ENCODE measurements at regions not wholly inside any gene's neighbourhood (a gene's known extent, or its start where the extent isn't known, plus 50 kb on each side); places are given as distances from the start of the nearest gene placed in this dataset.
A peak's percentile ranks its signal among the peaks of the same experiment; 100 is the strongest.

DNA sequence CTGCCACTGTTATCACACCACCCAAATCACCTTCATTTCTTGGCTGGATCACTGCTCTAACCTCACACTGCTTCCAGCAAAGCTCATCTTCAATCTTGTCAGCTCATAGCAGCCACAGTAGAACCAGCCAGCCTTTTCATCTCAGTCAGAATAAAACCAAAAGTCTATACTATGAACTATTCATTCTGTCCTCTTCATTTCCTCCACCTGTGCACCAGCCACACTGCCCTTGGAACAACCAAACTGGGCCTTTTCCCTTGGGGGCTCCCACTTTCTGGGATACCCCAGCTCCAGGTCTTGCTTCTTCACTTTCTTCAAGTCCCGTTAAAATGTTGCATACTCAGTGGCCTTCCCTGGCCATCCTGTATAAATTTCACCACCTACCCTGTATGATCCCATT is 234.4 kb upstream of the DAAM1 start (continued):
- TF ChIP-seq, protein P1, sequence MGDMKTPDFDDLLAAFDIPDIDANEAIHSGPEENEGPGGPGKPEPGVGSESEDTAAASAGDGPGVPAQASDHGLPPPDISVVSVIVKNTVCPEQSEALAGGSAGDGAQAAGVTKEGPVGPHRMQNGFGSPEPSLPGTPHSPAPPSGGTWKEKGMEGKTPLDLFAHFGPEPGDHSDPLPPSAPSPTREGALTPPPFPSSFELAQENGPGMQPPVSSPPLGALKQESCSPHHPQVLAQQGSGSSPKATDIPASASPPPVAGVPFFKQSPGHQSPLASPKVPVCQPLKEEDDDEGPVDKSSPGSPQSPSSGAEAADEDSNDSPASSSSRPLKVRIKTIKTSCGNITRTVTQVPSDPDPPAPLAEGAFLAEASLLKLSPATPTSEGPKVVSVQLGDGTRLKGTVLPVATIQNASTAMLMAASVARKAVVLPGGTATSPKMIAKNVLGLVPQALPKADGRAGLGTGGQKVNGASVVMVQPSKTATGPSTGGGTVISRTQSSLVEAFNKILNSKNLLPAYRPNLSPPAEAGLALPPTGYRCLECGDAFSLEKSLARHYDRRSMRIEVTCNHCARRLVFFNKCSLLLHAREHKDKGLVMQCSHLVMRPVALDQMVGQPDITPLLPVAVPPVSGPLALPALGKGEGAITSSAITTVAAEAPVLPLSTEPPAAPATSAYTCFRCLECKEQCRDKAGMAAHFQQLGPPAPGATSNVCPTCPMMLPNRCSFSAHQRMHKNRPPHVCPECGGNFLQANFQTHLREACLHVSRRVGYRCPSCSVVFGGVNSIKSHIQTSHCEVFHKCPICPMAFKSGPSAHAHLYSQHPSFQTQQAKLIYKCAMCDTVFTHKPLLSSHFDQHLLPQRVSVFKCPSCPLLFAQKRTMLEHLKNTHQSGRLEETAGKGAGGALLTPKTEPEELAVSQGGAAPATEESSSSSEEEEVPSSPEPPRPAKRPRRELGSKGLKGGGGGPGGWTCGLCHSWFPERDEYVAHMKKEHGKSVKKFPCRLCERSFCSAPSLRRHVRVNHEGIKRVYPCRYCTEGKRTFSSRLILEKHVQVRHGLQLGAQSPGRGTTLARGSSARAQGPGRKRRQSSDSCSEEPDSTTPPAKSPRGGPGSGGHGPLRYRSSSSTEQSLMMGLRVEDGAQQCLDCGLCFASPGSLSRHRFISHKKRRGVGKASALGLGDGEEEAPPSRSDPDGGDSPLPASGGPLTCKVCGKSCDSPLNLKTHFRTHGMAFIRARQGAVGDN (IDR thresholded peaks at IDR 0.05): no peak
- TF ChIP-seq ZBTB11 (CRISPR knock-in tag; IDR thresholded peaks at IDR 0.05) (no peak), PAX5 (IDR thresholded peaks at IDR 0.05; ENCODE audit: borderline replicate concordance, low read depth, low read length) (no peak), FOXK2 (IDR thresholded peaks at IDR 0.05) (no peak), TCF3 (IDR thresholded peaks at IDR 0.05; ENCODE audit: borderline replicate concordance, insufficient read depth, low read depth, low read length) (0 out of 2 replicates have a peak, but pooled peaks have one; percentile 15), FOXM1 (IDR thresholded peaks at IDR 0.05; ENCODE audit: low read depth, low read length) (no peak), CHD1 (IDR thresholded peaks at IDR 0.05; ENCODE audit: low read depth, low read length) (no peak), PKNOX1 (IDR thresholded peaks at IDR 0.05) (no peak), ZNF274 (IDR thresholded peaks at IDR 0.05; ENCODE audit: insufficient read depth, insufficient read length) (no peak), MEF2A (IDR thresholded peaks at IDR 0.05; ENCODE audit: insufficient read depth, low read depth, low read length) (no peak), BCL3 (IDR thresholded peaks at IDR 0.05; ENCODE audit: borderline replicate concordance, insufficient read depth, low read depth, low read length, poor library complexity, severe bottlenecking) (no peak), NR2C2 (IDR thresholded peaks at IDR 0.05; ENCODE audit: borderline replicate concordance, control insufficient read depth, insufficient read length, low read depth) (no peak), NR2C1 (IDR thresholded peaks at IDR 0.05) (no peak), MEF2B (IDR thresholded peaks at IDR 0.05; ENCODE audit: partially characterized antibody, poor library complexity, severe bottlenecking) (no peak)
- TF ChIP-seq, protein P2, sequence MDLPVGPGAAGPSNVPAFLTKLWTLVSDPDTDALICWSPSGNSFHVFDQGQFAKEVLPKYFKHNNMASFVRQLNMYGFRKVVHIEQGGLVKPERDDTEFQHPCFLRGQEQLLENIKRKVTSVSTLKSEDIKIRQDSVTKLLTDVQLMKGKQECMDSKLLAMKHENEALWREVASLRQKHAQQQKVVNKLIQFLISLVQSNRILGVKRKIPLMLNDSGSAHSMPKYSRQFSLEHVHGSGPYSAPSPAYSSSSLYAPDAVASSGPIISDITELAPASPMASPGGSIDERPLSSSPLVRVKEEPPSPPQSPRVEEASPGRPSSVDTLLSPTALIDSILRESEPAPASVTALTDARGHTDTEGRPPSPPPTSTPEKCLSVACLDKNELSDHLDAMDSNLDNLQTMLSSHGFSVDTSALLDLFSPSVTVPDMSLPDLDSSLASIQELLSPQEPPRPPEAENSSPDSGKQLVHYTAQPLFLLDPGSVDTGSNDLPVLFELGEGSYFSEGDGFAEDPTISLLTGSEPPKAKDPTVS (IDR thresholded peaks at IDR 0.05; ENCODE audit: low read depth, low read length): no peak

Measured in GM12878 (cell line).